NCI-H1436 (cell line): ENCODE measurements at regions not wholly inside any gene's neighbourhood (a gene's known extent, or its start where the extent isn't known, plus 50 kb on each side); places are given as distances from the start of the nearest gene placed in this dataset.
"Not testable (repeated sequence)": the region's sequence is repeated elsewhere in the genome, so short reads cannot be mapped to it uniquely, and the experiment has no call there.

Source experiments
- DNase-seq: peaks from one replicate; lab custom pipeline; 2025; lab: John Stamatoyannopoulos, UW

DNA sequence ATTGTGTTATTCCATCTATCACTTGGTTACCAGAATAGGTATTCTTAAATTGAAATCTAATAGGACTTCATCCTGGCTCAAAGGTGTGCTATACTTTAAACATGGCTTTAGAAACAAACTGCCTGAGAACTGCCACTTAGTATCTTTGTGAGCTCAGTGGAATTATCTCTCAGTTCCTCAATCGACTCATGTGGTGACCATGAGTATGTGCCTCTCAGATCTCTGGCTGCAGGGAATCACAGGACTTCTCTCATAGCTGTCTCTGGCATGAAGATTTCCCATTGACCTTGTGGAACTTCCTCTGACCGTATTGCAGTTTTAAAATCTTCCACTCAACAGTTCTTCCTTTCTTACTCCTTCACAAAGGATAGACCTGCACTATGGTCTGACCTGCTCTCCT lies 681.9 kb upstream of the BOD1L1 start:
- DNase-seq = no peak

DNA sequence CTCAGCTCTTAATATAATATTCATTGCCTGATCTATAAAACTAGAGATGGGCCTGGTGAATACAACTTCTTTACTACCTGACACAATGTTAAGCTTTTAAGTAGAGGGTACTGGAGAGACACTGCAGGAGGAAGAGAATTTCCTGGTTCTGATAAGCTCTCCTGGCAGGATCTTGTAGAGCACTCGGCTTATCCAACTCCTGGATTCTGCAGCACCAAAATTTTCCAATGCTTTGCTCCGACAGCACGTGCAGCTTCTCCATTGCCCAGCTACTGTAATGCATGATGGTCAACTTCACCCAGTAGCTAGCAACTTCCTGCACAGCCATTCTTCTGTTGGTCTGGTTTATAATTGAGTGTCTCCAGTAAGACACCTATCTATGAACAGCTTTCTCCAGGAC lies 686.2 kb upstream of the BOD1L1 start:
- DNase-seq = no peak

DNA sequence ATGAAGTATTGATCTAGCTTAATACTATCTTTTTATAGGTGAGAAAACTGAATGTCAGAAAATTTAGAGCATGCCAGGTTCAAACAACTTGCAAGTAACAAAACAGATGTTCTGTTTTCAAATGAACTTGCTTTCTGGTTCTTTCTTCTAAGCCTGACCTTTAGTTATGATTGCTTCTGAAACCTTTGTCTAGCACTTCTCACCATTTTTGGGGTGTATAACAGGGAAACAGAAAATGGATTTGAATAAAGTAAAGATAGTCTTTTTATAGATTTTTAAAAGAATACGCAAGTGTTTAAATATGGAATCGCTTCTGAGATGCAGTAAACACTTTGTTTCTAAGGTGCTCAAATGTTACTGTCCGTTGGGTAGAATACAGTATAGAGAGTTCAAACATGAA lies 687.2 kb upstream of the CPEB2 start:
- DNase-seq = no peak

DNA sequence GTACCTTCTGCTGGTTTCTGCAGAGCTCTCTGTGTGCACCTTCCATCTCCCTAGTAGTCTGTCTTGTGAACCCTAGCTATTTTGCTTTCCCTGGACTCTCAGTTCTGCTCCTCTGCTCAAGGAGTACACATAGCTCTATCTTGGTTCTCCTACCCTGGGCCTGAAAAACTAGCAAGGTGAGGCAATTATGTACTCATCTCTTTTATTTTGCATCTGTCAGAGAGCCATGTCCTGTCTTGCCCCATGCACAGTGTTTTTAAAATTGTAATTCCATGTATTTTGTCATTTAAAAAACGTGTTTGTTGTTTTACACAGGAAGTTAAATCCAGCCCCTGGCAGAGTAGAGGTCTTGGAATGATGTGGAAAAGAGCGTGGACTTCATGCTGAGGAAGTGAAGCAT lies 684.9 kb upstream of the CPEB2 start:
- DNase-seq = no peak

DNA sequence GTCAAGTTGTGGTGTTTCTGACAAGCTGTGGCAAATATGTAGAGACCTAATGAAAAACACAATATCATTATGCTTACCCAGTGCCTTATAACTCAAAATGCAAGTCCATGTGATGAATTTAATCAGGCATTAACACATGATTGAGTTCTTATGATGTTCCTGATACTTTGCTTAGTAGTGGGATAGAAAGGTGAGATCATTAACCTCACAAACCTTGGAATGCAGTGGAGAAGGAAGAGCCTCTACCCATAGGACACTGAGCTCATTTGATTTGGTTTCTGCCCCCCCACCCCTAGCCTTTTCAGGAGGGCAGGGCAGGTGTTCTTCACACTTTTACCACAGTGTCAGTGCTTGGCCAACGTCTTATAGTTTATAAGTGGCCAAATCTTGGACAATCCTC lies 683.6 kb upstream of the CPEB2 start:
- DNase-seq = no peak

DNA sequence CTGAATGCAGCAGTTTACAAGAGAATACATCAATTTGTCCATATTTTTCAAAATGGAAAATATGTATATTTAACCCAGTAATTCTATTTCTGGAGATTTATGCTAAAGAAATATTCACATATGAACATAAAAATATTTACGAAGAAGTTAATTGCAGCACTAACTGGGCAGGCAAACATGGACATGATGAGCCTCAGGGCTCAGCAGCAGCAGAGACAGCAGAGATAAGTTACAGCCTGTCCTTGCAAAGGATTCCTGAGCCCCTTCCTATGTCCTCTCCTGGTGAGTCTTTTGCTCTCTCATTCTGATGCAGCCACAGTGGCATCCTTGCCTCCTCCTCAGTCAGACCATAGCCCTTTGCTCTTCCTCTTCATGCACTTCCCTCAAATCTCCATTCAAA lies 680.6 kb upstream of the CPEB2 start:
- no peak for DNase-seq

DNA sequence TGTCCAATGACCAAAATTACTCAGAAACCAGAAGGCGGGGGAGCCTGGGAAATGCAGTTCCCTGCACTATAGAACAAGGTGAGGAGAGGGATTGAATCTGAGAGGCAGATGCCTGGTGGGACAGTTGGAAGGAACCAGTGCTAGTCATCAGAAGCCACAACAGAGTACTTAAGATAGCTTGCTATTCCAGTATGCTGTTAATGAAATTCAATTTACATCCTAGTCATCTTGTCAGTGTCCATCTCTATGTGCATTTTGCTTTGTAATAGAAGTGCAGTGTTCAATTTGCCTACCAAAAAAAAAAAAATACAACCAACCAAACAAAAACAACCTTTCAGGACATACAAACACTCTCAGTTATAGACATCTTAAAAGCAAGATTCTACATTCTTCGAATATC lies 679.1 kb upstream of the CPEB2 start:
- no peak for DNase-seq

DNA sequence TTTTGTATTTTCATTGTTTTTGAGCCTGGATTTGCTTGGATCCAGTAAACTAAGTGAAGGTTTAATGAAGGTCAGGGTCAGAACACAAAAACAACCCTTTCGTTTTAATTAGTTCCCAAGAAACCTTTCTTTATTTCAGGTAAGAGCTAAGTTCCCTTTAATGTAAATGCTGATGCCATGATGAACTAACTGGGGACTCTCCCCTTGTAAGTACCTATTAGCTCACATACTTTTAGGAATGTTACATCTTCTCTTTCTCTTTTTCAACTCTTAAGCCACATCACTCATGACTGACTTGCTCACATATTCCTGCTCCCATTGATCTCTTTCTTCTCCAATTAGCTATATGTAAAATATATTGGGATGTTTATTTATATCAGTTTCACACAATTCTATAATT lies 673.1 kb upstream of the CPEB2 start:
- DNase-seq = no peak

DNA sequence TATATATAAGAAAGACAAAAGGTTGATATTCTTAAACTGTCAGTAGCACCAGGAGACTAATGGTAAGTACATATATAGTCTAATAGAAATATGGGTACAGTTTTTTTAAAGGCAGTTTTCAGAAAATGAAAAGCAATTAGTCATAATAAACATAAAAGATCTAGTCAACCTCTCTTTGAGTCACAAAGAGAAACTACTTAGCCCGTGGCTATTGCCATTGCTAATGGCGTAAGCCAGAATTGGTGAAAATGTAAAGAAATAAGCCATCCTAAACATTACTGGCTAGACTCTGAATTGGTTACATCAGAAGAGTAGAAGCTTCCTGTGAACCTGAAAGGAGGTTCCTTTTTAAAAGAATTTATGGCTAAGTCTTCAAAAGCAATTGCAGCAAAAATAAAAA lies 668.7 kb upstream of the CPEB2 start:
- DNase-seq = no peak

DNA sequence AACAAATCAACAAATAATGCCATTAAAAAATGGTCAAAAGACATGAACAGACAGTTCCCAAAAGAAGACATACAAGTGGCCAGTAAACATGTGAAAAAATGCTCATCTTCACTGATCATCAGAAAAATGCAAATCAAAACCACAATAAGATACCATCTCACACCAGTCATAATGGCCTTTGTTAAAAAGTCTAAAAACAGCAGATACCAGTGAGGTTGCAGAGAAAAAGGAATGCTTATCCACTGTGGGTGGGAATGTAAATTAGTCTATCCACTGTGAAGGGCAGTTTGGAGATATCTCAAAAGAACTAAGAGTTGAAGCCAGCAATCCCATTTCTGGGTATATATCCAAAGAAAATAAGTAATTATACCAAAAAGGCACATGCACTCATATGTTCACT lies 668.1 kb upstream of the CPEB2 start:
- no peak for DNase-seq

DNA sequence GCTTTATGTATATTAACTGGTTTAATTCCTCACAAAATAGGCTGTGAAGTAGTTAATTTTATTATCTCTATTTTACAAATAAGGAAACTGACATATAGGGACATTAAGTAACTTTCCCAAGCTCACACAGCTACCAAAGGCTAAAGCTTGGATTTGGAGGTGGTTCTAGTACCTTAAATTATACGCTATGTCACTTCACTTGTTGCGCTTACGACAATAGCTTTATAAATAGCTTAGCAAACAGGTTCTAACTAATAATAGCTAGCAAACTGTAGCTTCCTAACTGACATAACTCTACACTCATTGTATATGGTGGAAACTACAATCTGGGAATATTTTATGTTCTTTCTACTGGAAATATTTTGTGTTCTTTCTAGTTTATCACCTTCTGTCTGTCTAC lies 666.4 kb upstream of the CPEB2 start:
- DNase-seq = no peak

DNA sequence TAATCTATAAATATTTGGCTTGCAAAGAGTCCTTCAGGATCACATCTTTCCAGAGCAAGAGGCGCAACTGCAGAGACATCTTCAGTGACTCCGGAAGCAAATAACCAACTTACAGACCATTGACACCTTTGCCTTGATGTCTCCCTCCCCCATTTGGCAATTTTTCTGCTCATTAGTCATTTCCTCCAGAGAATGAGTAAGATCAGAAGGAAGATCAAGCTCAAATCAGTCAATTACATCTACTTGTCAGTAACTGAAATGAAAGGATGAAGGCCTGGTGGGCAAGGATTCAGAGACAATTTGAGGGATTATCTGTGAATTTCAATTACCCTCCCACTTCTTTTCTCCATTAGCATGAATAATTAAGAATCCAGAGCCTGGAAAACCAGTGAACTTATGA lies 665.6 kb upstream of the CPEB2 start:
- no peak for DNase-seq

DNA sequence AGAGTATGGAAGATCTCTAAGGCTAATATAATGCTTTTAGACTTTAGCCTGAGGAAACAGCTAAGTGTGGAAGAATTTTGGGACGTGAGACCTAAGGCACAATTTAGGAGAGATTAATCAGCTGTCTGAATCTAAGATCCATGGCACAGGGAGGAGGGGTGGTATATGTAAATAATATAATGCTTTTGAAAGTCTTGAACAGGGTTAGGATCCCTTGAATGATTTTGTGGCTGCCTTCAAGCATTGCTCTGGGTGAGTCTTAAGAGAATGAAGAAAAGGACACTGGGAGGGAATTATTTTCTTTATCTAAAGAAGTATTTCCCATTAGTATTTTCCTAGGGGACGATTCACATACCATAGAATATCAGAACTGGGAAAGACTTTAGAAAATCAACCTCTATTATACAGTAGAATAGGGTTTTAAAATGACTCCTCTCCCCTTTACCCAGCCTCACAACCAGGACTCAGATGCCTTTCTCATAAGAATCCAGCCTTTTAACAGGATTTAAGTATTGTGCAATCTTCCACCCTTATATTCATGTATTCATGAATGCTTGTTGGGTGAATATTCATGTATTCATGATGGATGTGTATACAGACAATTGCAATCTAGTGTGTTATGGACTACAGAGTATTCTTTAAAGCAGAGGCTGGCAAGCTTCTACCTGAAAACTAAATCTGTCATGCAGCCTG lies 664.2 kb upstream of the CPEB2 start:
- no peak for DNase-seq

DNA sequence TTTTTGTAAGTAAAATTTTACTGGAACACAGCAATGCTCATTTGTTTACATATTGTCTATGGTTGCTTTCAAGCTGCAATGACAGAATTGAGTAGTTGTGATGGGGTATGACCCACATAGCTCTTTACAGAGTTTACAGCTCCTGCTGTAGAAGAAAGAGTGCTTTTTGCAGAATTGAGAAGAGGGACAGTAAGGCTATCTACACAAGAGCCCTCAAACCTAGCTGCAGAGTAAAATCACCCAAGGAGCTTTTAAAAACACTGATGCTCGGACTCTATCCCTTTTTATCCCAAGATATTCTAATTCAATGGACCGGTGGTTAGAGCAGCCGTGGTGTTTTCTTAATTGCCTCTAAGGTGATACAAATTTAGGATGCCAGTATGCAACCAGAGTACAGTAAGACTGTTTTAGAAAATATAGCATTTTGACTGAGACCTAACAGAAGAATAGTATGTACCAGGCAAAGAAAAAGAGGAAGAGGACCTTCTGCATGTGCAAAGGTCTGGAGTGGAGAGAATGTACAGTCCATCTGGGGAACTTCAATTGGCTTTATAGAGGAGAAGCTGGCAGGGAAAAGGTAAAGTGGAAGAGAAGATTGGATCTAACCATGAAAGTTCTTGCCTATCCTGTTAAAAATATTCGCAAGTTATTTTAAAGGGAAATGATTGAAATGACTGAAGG lies 663.6 kb upstream of the CPEB2 start:
- no peak for DNase-seq

DNA sequence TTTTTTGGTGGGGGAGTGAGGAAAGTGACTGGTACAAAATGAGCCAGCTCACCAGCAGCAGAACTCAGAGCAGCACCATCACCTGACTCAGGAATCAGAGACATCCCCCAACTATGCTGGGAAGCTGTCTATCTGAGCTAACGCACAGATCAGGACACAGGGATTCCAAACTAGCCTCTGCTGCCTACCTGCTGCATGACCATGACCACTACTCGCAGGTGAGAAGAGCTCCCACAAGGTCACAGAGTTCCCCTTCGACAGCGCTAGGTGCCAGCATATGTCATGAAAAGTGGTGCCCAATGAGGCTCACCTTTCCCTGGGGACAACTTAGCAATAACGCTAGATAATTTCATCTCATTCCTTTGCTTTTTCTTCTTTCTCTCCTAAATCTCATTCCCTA lies 662.6 kb upstream of the CPEB2 start:
- DNase-seq = no peak

DNA sequence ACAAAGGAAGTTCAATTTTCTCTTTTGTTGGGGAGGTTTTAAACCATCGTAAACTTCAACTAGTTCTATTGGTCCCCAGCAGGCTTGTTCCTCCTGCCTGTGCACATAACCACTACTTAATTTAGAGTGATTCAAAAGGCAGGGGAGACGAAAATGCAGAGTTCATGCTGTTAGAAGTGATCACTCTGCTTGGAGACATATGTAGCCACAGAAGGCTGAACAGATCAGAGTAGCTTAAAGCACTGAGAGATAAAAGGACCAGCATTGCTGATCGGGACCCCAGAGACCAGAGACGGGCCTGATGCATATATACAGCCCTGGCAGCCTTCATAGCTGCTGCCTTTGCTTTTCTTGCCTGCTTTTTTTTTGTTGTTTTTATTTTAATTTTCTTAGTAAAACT lies 662.0 kb upstream of the CPEB2 start:
- no peak for DNase-seq

DNA sequence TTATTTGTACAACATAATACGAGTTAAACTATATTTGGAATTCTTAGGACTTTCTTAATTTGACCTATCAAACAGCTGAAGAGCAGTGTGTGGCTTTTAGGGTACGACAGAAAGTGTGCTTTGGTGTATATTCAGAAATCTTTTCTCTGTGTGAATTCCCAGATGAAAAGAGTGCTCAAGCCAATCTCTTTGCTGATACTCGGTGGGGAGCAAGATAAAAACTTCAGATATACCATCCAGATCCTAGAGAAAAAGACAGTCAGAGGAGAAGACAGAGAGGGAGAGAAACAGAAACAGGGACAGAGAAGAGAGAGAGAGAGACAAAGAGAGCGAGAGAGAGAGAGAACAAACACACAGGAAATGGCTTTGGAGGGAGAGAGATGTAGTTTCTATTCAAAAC lies 658.3 kb upstream of the CPEB2 start:
- no peak for DNase-seq

DNA sequence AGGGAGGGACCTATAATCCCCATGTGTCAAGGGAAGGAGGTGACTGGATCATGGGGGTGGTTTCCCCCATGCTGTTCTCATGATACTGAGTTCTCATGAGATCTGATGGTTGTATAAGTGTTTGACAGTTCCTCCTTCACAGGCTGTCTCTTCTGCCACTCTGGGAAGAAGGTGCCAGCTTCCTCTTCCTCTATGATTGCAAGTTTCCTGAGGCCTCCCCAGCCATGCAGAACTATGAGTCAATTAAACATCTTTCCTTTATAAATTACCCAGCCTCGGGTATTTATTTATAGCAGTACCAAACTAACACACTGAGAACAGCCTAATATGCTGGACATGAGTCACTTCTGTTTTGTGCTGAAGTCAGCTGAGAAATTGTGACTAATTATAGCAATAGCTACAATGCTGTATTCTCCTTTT lies 656.9 kb upstream of the CPEB2 start:
- DNase-seq = no peak

DNA sequence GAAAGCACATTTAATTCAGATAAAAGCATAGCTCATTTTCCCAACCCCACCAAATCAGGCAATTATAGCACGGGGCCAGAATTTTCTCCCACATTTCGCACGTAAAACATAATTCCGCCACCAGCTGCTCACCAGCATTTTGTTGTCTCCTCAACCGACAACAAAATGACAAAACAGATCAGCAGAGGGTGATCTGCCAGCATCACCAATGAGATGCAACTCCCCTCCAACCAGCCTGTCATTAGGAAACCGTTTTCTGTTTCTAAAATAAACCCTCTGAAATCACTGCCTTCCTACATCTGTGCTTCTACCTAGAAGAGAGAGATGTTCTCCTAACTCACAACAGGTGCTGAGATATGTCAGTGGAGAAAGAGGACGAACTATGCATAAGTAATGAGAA lies 654.8 kb upstream of the CPEB2 start:
- DNase-seq = no peak

DNA sequence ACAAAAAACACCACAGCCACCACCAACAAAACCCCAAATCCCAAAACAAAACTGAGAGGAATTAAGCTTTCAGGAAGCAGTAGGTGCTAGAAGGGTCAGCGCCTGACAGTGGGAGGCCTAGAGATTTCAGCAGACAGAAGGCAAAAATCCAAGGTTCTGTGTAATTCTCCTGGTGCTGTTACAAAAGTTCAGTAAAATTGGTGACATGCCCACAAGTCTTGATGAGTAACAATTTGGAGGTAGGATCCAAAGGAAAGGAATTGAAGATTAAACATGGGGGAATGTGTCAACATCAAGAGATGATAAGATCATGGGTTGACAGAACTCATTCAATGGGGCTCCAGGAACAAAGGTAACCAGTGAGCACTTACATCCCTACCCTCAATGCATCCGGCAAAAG lies 653.8 kb upstream of the CPEB2 start:
- no peak for DNase-seq

DNA sequence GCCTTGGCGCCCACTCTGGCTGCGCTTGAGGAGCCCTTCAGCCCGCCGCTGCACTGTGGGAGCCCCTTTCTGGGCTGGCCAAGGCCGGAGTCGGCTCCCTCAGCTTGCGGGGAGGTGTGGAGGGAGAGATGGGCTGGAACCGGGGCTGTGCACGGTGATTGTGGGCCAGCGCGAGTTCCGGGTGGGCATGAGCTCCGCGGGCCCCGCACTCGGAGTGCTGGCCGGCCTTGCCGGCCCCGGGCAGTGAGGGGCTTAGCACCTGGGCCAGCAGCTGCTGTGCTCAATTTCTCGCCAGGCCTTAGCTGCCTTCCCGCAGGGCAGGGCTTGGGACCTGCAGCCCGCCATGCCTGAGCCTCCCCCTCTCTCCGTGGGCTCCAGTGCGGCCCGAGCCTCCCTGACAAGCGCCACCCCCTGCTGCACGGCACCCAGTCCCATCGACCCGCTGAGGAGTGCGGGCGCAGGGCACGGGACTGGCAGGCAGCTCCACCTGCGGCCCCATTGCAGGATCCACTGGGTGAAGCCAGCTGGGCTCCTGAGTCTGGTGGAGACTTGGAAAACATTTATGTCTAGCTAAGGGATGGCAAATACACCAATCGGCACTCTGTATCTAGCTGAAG lies 643.6 kb upstream of the CPEB2 start:
- not testable (repeated sequence) for DNase-seq

DNA sequence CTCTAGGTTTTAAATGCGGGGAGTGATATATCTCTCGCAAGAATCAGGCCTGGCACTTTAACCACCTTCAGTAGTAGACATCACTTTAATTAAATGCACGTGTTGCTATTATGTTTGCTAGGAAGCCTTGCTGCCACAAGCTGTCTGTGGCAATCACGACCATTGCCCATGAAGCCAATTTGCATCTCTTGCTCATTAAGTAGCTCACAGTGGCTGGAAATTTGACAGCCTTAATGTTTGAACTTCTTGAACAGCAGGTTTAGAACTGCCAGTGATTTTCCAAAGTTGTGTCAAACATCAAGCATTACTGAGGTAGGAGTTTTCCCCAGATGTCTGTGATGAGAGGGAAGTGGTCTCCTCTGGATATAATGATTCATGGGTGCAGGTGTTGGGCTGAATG lies 642.3 kb upstream of the CPEB2 start:
- no peak for DNase-seq

DNA sequence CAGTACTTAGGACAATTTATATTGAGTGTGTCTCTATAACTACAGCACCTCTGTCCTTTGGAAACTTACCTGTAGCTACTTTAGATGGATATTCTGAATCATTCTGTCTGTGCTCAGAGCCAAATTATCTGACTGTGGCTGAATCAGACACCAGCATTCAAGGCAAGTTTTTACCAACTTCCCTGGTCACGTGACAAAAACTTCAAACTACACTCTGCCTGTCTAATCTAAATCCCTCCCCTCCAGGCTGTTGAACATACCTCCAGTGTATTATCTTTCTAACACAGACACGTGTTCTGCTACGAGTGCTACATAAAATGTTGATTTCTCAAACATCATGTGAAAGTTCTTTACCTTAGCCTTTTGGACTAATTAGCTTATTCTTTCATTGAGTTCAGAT lies 641.2 kb upstream of the CPEB2 start:
- no peak for DNase-seq

DNA sequence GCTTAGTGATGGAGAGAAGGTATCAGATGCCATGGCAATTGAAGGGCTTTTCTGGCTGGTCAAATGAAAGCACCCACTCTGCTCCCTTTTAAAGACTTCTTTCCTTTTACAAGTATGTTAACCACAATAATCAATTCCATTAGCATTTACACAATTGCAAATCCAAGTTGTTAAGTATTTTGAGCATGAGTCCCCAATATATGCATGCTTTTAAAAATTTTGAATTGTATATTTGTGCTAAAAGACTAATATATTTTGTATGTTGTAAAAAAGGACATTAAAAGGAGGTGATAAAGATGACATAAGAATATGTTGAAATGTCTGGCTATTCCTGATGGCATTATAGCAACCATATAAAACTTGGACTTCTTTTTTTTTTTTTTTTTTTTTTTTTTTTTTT lies 639.9 kb upstream of the CPEB2 start:
- DNase-seq = no peak
